Glomerular visceral epithelial cell (primary cell): ENCODE measurements at regions not wholly inside any gene's neighbourhood (a gene's known extent, or its start where the extent isn't known, plus 50 kb on each side); places are given as distances from the start of the nearest gene placed in this dataset.

Experiments used
- DNase-seq: peaks from one replicate; pipeline ENCODE4 v3.0.0-alpha.2; 2016; ENCODE audit errors: extremely low spot score

- no peak for DNase-seq
Observed at GRCh38 chr4:114535725-114536124, 62.9 kb upstream of the UGT8 start.

- no peak for DNase-seq
Observed at GRCh38 chr4:114537352-114537751, 61.3 kb upstream of the UGT8 start.

GRCh38 chr4:114538012-114538617, 60.5 kb upstream of the UGT8 start:
- no peak for DNase-seq

- no peak for DNase-seq
Observed at GRCh38 chr4:114539985-114540384, 58.6 kb upstream of the UGT8 start.

- DNase-seq, result no peak
Observed at GRCh38 chr4:114547340-114548134, 51.1 kb upstream of the UGT8 start.
